DND-41 (cell line): ENCODE measurements at regions not wholly inside any gene's neighbourhood (a gene's known extent, or its start where the extent isn't known, plus 50 kb on each side); places are given as distances from the start of the nearest gene placed in this dataset.

Source experiments
- ATAC-seq: fragments of 200-7000 bp; cut with Tn5 transposase; 3 replicates; pipeline ENCODE4 v1.9.1; 2021; ENCODE audit warnings: low read depth; ENCODE audit not compliant: insufficient read depth
- DNase-seq: peaks from one replicate; pipeline ENCODE4 v3.0.0-alpha.2; 2020
- H2AFZ ChIP-seq: 2 replicates; pipeline ENCODE4 v1.6.0; 2012; ENCODE audit warnings: low read depth, low read length
- H3K27ac ChIP-seq: 2 replicates; pipeline ENCODE4 v1.5.1; 2012; ENCODE audit warnings: low read length, inconsistent platforms
- H3K27me3 ChIP-seq: fragments of 200-600 bp; sonication (generic); 2 replicates; pipeline ENCODE4 v1.6.0; 2012; ENCODE audit warnings: low read length, mild to moderate bottlenecking, inconsistent platforms; ENCODE audit not compliant: insufficient read depth, poor library complexity
- H3K36me3 ChIP-seq: 2 replicates; pipeline ENCODE4 v1.5.1; 2012; ENCODE audit warnings: low read length, inconsistent platforms; ENCODE audit not compliant: insufficient read depth
- H3K4me1 ChIP-seq: 2 replicates; pipeline ENCODE4 v1.5.1; 2012; ENCODE audit warnings: mild to moderate bottlenecking, low read length; ENCODE audit not compliant: insufficient read depth
- H3K4me2 ChIP-seq: 2 replicates; pipeline ENCODE4 v1.6.0; 2012; ENCODE audit warnings: mild to moderate bottlenecking, moderate library complexity, low read length, inconsistent platforms; ENCODE audit not compliant: insufficient read depth
- H3K4me3 ChIP-seq, 2 experiments: fragments of 200-600 bp in 1 of 2; shearing (Covaris generic) in 1 of 2; 2 replicates each; pipeline ENCODE4 v1.5.1; 2012 to 2016; ENCODE audit warnings: inconsistent platforms in 2 of 2, low read length in 2 of 2, mild to moderate bottlenecking in 2 of 2, low read depth in 1 of 2, moderate library complexity in 1 of 2
- H3K79me2 ChIP-seq: 2 replicates; pipeline ENCODE4 v1.6.0; 2012; ENCODE audit warnings: low read length, inconsistent platforms; ENCODE audit not compliant: insufficient read depth
- H3K9ac ChIP-seq: 2 replicates; pipeline ENCODE4 v1.6.0; 2012; ENCODE audit warnings: low read depth, mild to moderate bottlenecking, inconsistent platforms, low read length, moderate library complexity
- H3K9me3 ChIP-seq: 2 replicates; pipeline ENCODE4 v1.5.1; 2012; ENCODE audit warnings: low read length, moderate library complexity, mild to moderate bottlenecking, inconsistent platforms; ENCODE audit not compliant: insufficient read depth, severe bottlenecking
- H4K20me1 ChIP-seq: 2 replicates; pipeline ENCODE4 v1.6.0; 2012; ENCODE audit warnings: low read length; ENCODE audit not compliant: insufficient read depth
- CTCF ChIP-seq: IDR thresholded peaks from 2 replicates; pipeline ENCODE4 v1.5.1; 2012; ENCODE audit warnings: borderline replicate concordance, low read length, moderate library complexity, mild to moderate bottlenecking; ENCODE audit not compliant: poor library complexity, severe bottlenecking; ENCODE audit errors: extremely low read depth
- EZH2 ChIP-seq: IDR thresholded peaks from 3 replicates; pipeline ENCODE4 v1.6.1; 2012; ENCODE audit warnings: borderline replicate concordance, low read depth, mild to moderate bottlenecking, moderate library complexity, low read length, inconsistent platforms; ENCODE audit not compliant: severe bottlenecking

GRCh38 chr11:10377183-10377582, 72.3 kb downstream of the ADM start:
- Histone ChIP-seq H3K27me3 (peaks cover 4% of the 10 kb centered on the region), H3K9me3 (no peaks in the 10 kb centered on the region), H4K20me1 (no peaks in the 10 kb centered on the region), H3K36me3 (no peaks in the 10 kb centered on the region), H2AFZ (no peak overlapping the region), H3K4me3 (no peak overlapping the region), H3K4me1 (no peaks in the 10 kb centered on the region), H3K27ac (no peak overlapping the region), H3K79me2 (no peaks in the 10 kb centered on the region), H3K4me2 (no peak overlapping the region), H3K9ac (no peak overlapping the region)
- no peak for ATAC-seq
- TF ChIP-seq CTCF (no peak), EZH2 (no peak)
- no peak for DNase-seq

- Histone ChIP-seq H2AFZ (no peak overlapping the region), H3K9ac (no peak overlapping the region), H3K36me3 (no peaks in the 10 kb centered on the region), H3K4me2 (no peak overlapping the region), H3K4me1 (no peaks in the 10 kb centered on the region), H4K20me1 (no peaks in the 10 kb centered on the region), H3K79me2 (no peaks in the 10 kb centered on the region), H3K4me3 (no peak overlapping the region), H3K9me3 (no peaks in the 10 kb centered on the region), H3K27ac (no peak overlapping the region), H3K27me3 (peaks cover under 1% of the 10 kb centered on the region)
- DNase-seq (no peak), ATAC-seq (no peak)
- TF ChIP-seq CTCF, result no peak
- TF ChIP-seq EZH2, result no peak
Measured at GRCh38 chr11:10378362-10378761, 73.5 kb downstream of the ADM start.

GRCh38 chr11:10379022-10379421, 74.1 kb downstream of the ADM start:
- no peak overlapping the region for H2AFZ ChIP-seq
- no peak for ATAC-seq
- peak; percentile 26 for DNase-seq
- no peaks in the 10 kb centered on the region for H3K36me3 ChIP-seq
- H4K20me1 ChIP-seq, result no peaks in the 10 kb centered on the region
- no peaks in the 10 kb centered on the region for H3K4me1 ChIP-seq
- H3K4me2 ChIP-seq, result no peak overlapping the region
- no peaks in the 10 kb centered on the region for H3K79me2 ChIP-seq
- no peak overlapping the region for H3K27ac ChIP-seq
- H3K9me3 ChIP-seq, result no peaks in the 10 kb centered on the region
- no peak overlapping the region for H3K9ac ChIP-seq
- TF ChIP-seq EZH2 (no peak), CTCF (no peak)
- H3K27me3 ChIP-seq, result no peaks in the 10 kb centered on the region
- no peak overlapping the region for H3K4me3 ChIP-seq

GRCh38 chr11:10379426-10379825, 74.6 kb downstream of the ADM start:
- Histone ChIP-seq H3K27me3 (no peaks in the 10 kb centered on the region), H3K36me3 (no peaks in the 10 kb centered on the region), H3K4me3 (no peak overlapping the region), H3K9ac (no peak overlapping the region), H3K79me2 (no peaks in the 10 kb centered on the region), H2AFZ (no peak overlapping the region), H3K4me1 (no peaks in the 10 kb centered on the region), H4K20me1 (no peaks in the 10 kb centered on the region), H3K27ac (no peak overlapping the region), H3K9me3 (no peaks in the 10 kb centered on the region), H3K4me2 (no peak overlapping the region)
- ATAC-seq (no peak), DNase-seq (no peak)
- TF ChIP-seq EZH2 (no peak), CTCF (no peak)
